DND-41 (cell line): ENCODE measurements at regions not wholly inside any gene's neighbourhood (a gene's known extent, or its start where the extent isn't known, plus 50 kb on each side); places are given as distances from the start of the nearest gene placed in this dataset.

Experiments used
- ATAC-seq: fragments of 200-7000 bp; cut with Tn5 transposase; 3 replicates; pipeline ENCODE4 v1.9.1; 2021; ENCODE audit warnings: low read depth; ENCODE audit not compliant: insufficient read depth
- DNase-seq: peaks from one replicate; pipeline ENCODE4 v3.0.0-alpha.2; 2020
- H2AFZ ChIP-seq: 2 replicates; pipeline ENCODE4 v1.6.0; 2012; ENCODE audit warnings: low read depth, low read length
- H3K27ac ChIP-seq: 2 replicates; pipeline ENCODE4 v1.5.1; 2012; ENCODE audit warnings: low read length, inconsistent platforms
- H3K27me3 ChIP-seq: fragments of 200-600 bp; sonication (generic); 2 replicates; pipeline ENCODE4 v1.6.0; 2012; ENCODE audit warnings: low read length, mild to moderate bottlenecking, inconsistent platforms; ENCODE audit not compliant: insufficient read depth, poor library complexity
- H3K36me3 ChIP-seq: 2 replicates; pipeline ENCODE4 v1.5.1; 2012; ENCODE audit warnings: low read length, inconsistent platforms; ENCODE audit not compliant: insufficient read depth
- H3K4me1 ChIP-seq: 2 replicates; pipeline ENCODE4 v1.5.1; 2012; ENCODE audit warnings: mild to moderate bottlenecking, low read length; ENCODE audit not compliant: insufficient read depth
- H3K4me2 ChIP-seq: 2 replicates; pipeline ENCODE4 v1.6.0; 2012; ENCODE audit warnings: mild to moderate bottlenecking, moderate library complexity, low read length, inconsistent platforms; ENCODE audit not compliant: insufficient read depth
- H3K4me3 ChIP-seq, 2 experiments: fragments of 200-600 bp in 1 of 2; shearing (Covaris generic) in 1 of 2; 2 replicates each; pipeline ENCODE4 v1.5.1; 2012 to 2016; ENCODE audit warnings: inconsistent platforms in 2 of 2, low read length in 2 of 2, mild to moderate bottlenecking in 2 of 2, low read depth in 1 of 2, moderate library complexity in 1 of 2
- H3K79me2 ChIP-seq: 2 replicates; pipeline ENCODE4 v1.6.0; 2012; ENCODE audit warnings: low read length, inconsistent platforms; ENCODE audit not compliant: insufficient read depth
- H3K9ac ChIP-seq: 2 replicates; pipeline ENCODE4 v1.6.0; 2012; ENCODE audit warnings: low read depth, mild to moderate bottlenecking, inconsistent platforms, low read length, moderate library complexity
- H3K9me3 ChIP-seq: 2 replicates; pipeline ENCODE4 v1.5.1; 2012; ENCODE audit warnings: low read length, moderate library complexity, mild to moderate bottlenecking, inconsistent platforms; ENCODE audit not compliant: insufficient read depth, severe bottlenecking
- H4K20me1 ChIP-seq: 2 replicates; pipeline ENCODE4 v1.6.0; 2012; ENCODE audit warnings: low read length; ENCODE audit not compliant: insufficient read depth
- CTCF ChIP-seq: IDR thresholded peaks from 2 replicates; pipeline ENCODE4 v1.5.1; 2012; ENCODE audit warnings: borderline replicate concordance, low read length, moderate library complexity, mild to moderate bottlenecking; ENCODE audit not compliant: poor library complexity, severe bottlenecking; ENCODE audit errors: extremely low read depth
- EZH2 ChIP-seq: IDR thresholded peaks from 3 replicates; pipeline ENCODE4 v1.6.1; 2012; ENCODE audit warnings: borderline replicate concordance, low read depth, mild to moderate bottlenecking, moderate library complexity, low read length, inconsistent platforms; ENCODE audit not compliant: severe bottlenecking

GRCh38 chr4:27357283-27357682, 496.6 kb downstream of the STIM2 start:
- Histone ChIP-seq H3K79me2 (no peaks in the 10 kb centered on the region), H3K4me2 (no peak overlapping the region), H4K20me1 (no peaks in the 10 kb centered on the region), H3K27ac (no peak overlapping the region), H2AFZ (no peak overlapping the region), H3K9me3 (no peaks in the 10 kb centered on the region), H3K9ac (no peak overlapping the region), H3K4me3 (no peak overlapping the region), H3K36me3 (no peaks in the 10 kb centered on the region), H3K4me1 (no peaks in the 10 kb centered on the region), H3K27me3 (no peaks in the 10 kb centered on the region)
- ATAC-seq: no peak
- TF ChIP-seq EZH2 (no peak), CTCF (peak; percentile 24)
- DNase-seq: no peak

GRCh38 chr4:27358269-27358668, 497.6 kb downstream of the STIM2 start:
- H3K4me2 ChIP-seq: no peak overlapping the region
- H3K9me3 ChIP-seq: no peaks in the 10 kb centered on the region
- ATAC-seq (no peak), DNase-seq (no peak)
- H3K4me1 ChIP-seq: no peaks in the 10 kb centered on the region
- TF ChIP-seq CTCF (no peak), EZH2 (no peak)
- H3K36me3 ChIP-seq: no peaks in the 10 kb centered on the region
- no peak overlapping the region for H3K4me3 ChIP-seq
- H4K20me1 ChIP-seq: no peaks in the 10 kb centered on the region
- H3K9ac ChIP-seq: no peak overlapping the region
- H3K79me2 ChIP-seq: no peaks in the 10 kb centered on the region
- no peaks in the 10 kb centered on the region for H3K27me3 ChIP-seq
- H2AFZ ChIP-seq: no peak overlapping the region
- H3K27ac ChIP-seq: no peak overlapping the region

- no peak for ATAC-seq
- Histone ChIP-seq H2AFZ (no peak overlapping the region), H3K36me3 (no peaks in the 10 kb centered on the region), H3K27me3 (no peaks in the 10 kb centered on the region), H3K4me1 (no peaks in the 10 kb centered on the region), H3K4me2 (no peak overlapping the region), H3K79me2 (no peaks in the 10 kb centered on the region), H3K9me3 (no peaks in the 10 kb centered on the region), H3K27ac (no peak overlapping the region), H4K20me1 (no peaks in the 10 kb centered on the region), H3K9ac (no peak overlapping the region), H3K4me3 (no peak overlapping the region)
- no peak for DNase-seq
- TF ChIP-seq CTCF (no peak), EZH2 (no peak)
Measured at GRCh38 chr4:27360131-27360530, 499.5 kb downstream of the STIM2 start.

- H2AFZ ChIP-seq: no peak overlapping the region
- DNase-seq: no peak
Measured at GRCh38 chr4:27360790-27361267, 500.2 kb downstream of the STIM2 start.

More at GRCh38 chr4:27360790-27361267, 500.2 kb downstream of the STIM2 start:
- no peak overlapping the region for H3K9ac ChIP-seq
- H3K9me3 ChIP-seq: no peaks in the 10 kb centered on the region
- TF ChIP-seq CTCF (no peak), EZH2 (no peak)
- no peak overlapping the region for H3K4me2 ChIP-seq
- no peaks in the 10 kb centered on the region for H4K20me1 ChIP-seq
- H3K4me1 ChIP-seq: no peaks in the 10 kb centered on the region
- no peak overlapping the region for H3K4me3 ChIP-seq
- H3K27me3 ChIP-seq: no peaks in the 10 kb centered on the region
- H3K36me3 ChIP-seq: no peaks in the 10 kb centered on the region
- no peaks in the 10 kb centered on the region for H3K79me2 ChIP-seq
- no peak for ATAC-seq
- no peak overlapping the region for H3K27ac ChIP-seq
